ENCODE measurements at regions not wholly inside any gene's neighbourhood (a gene's known extent, or its start where the extent isn't known, plus 50 kb on each side); places are given as distances from the start of the nearest gene placed in this dataset.

GRCh38 chr12:65614259-65614889 lies 209.9 kb upstream of the HMGA2 start:
- TF ChIP-seq CTCF (IDR thresholded peaks at IDR 0.05; ENCODE audit: insufficient read depth, low read length, poor library complexity, severe bottlenecking), result no peak
- TF ChIP-seq EZH2phosphoT487 (conservative IDR thresholded peaks at IDR 0.05; ENCODE audit: low read length), result no peak
